ENCODE measurements at regions not wholly inside any gene's neighbourhood (a gene's known extent, or its start where the extent isn't known, plus 50 kb on each side); places are given as distances from the start of the nearest gene placed in this dataset.

- Histone ChIP-seq H3K4me3 (ENCODE audit: insufficient read depth, low read length, poor library complexity, severe bottlenecking) (no peak overlapping the region), H3K9me3 (ENCODE audit: insufficient read depth, low read length) (peaks cover 9% of the 10 kb centered on the region; the same call in 1 of the 2 replicates), H3K27ac (ENCODE audit: low read depth, low read length) (no peak overlapping the region), H3K9me2 (replicated peaks; ENCODE audit: insufficient read depth, low read length) (no peaks in the 10 kb centered on the region), H3F3A (ENCODE audit: insufficient read depth) (no peaks in the 10 kb centered on the region), H3K27me3 (ENCODE audit: low read length) (no peaks in the 10 kb centered on the region), H4K20me1 (ENCODE audit: low read depth, low read length) (no peaks in the 10 kb centered on the region), H3K36me3 (ENCODE audit: low read length) (0 out of 2 replicates have a peak, but pooled peaks cover 2% of the 10 kb centered on the region), H2AFZ (ENCODE audit: low read depth, low read length, severe bottlenecking) (no peak overlapping the region), H3K79me2 (ENCODE audit: insufficient read depth, low read length) (no peaks in the 10 kb centered on the region), H3K4me2 (ENCODE audit: low read depth, low read length, poor library complexity, severe bottlenecking) (no peak overlapping the region), H3K9ac (ENCODE audit: low read length) (no peak overlapping the region)
- no peak for TF ChIP-seq CTCF (IDR thresholded peaks at IDR 0.05; ENCODE audit: insufficient read depth, low read length, poor library complexity, severe bottlenecking)
- TF ChIP-seq EZH2phosphoT487 (conservative IDR thresholded peaks at IDR 0.05; ENCODE audit: low read length): no peak
Observed at GRCh38 chr14:53260286-53260685, 107.2 kb upstream of the DDHD1 start.

- Histone ChIP-seq H3K9me3 (ENCODE audit: insufficient read depth, low read length) (peaks cover 4% of the 10 kb centered on the region; the same call in 1 of the 2 replicates), H3K4me3 (ENCODE audit: insufficient read depth, low read length, poor library complexity, severe bottlenecking) (no peak overlapping the region), H3K27ac (ENCODE audit: low read depth, low read length) (no peak overlapping the region), H3K9ac (ENCODE audit: low read length) (no peak overlapping the region), H3K27me3 (ENCODE audit: low read length) (no peaks in the 10 kb centered on the region), H3K4me2 (ENCODE audit: low read depth, low read length, poor library complexity, severe bottlenecking) (no peak overlapping the region), H3K36me3 (ENCODE audit: low read length) (no peaks in the 10 kb centered on the region), H2AFZ (ENCODE audit: low read depth, low read length, severe bottlenecking) (no peak overlapping the region), H3F3A (ENCODE audit: insufficient read depth) (no peaks in the 10 kb centered on the region), H3K9me2 (replicated peaks; ENCODE audit: insufficient read depth, low read length) (no peaks in the 10 kb centered on the region), H3K79me2 (ENCODE audit: insufficient read depth, low read length) (no peaks in the 10 kb centered on the region), H4K20me1 (ENCODE audit: low read depth, low read length) (no peaks in the 10 kb centered on the region)
- TF ChIP-seq CTCF (IDR thresholded peaks at IDR 0.05; ENCODE audit: insufficient read depth, low read length, poor library complexity, severe bottlenecking) (no peak), EZH2phosphoT487 (conservative IDR thresholded peaks at IDR 0.05; ENCODE audit: low read length) (no peak)
Observed at GRCh38 chr14:53252141-53252540, 99.0 kb upstream of the DDHD1 start.

GRCh38 chr14:53249059-53249458 is 95.9 kb upstream of the DDHD1 start:
- Histone ChIP-seq H3K79me2 (ENCODE audit: insufficient read depth, low read length) (no peaks in the 10 kb centered on the region), H3K27me3 (ENCODE audit: low read length) (no peaks in the 10 kb centered on the region)
- TF ChIP-seq CTCF (IDR thresholded peaks at IDR 0.05; ENCODE audit: insufficient read depth, low read length, poor library complexity, severe bottlenecking) (no peak), EZH2phosphoT487 (conservative IDR thresholded peaks at IDR 0.05; ENCODE audit: low read length) (no peak)

More at GRCh38 chr14:53249059-53249458, 95.9 kb upstream of the DDHD1 start:
- H3F3A ChIP-seq (ENCODE audit: insufficient read depth): no peaks in the 10 kb centered on the region
- H3K9me3 ChIP-seq (ENCODE audit: insufficient read depth, low read length): no peaks in the 10 kb centered on the region
- no peaks in the 10 kb centered on the region for H4K20me1 ChIP-seq (ENCODE audit: low read depth, low read length)
- no peak overlapping the region for H3K4me2 ChIP-seq (ENCODE audit: low read depth, low read length, poor library complexity, severe bottlenecking)
- H3K27ac ChIP-seq (ENCODE audit: low read depth, low read length): no peak overlapping the region
- no peaks in the 10 kb centered on the region for H3K9me2 ChIP-seq (replicated peaks; ENCODE audit: insufficient read depth, low read length)
- H2AFZ ChIP-seq (ENCODE audit: low read depth, low read length, severe bottlenecking): no peak overlapping the region
- no peaks in the 10 kb centered on the region for H3K36me3 ChIP-seq (ENCODE audit: low read length)
- H3K4me3 ChIP-seq (ENCODE audit: insufficient read depth, low read length, poor library complexity, severe bottlenecking): no peak overlapping the region
- H3K9ac ChIP-seq (ENCODE audit: low read length): no peak overlapping the region

All from SU-DHL-6 (cell line).